Choroid plexus epithelial cell (primary cell): ENCODE measurements at regions not wholly inside any gene's neighbourhood (a gene's known extent, or its start where the extent isn't known, plus 50 kb on each side); places are given as distances from the start of the nearest gene placed in this dataset.

ENCODE experiments used
- DNase-seq: peaks from one replicate; pipeline ENCODE4 v3.0.0-alpha.2; 2010; ENCODE audit warnings: low read depth
- H3K4me3 ChIP-seq: 2 replicates; pipeline ENCODE4 v1.5.1; 2011; ENCODE audit warnings: low read depth, mild to moderate bottlenecking, control low read depth, low read length, moderate library complexity
- CTCF ChIP-seq: conservative IDR thresholded peaks from 2 replicates; pipeline ENCODE4 v1.5.1; 2011; ENCODE audit warnings: low read depth, mild to moderate bottlenecking, control low read depth, inconsistent platforms, low read length, moderate library complexity

DNA sequence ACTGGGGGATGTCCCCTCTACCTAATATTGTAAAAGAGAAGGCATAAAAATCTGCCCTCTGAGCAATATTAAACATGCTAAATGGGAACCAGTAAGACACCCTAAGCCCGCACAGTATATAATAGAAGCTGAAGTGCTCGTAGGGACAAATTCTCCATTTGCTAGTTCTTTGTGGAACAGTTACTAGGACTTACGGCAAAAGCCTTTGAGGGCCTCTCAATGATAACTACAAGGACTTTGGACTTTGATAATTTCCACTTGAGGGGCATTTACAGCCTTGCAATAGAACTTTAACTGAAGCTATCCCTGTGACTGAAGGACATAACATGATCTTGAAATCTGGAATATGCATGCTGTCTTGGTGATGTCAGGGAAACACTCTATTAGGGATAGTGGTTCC is 111.5 kb upstream of the IFNG-AS1 start:
- TF ChIP-seq CTCF = no peak
- H3K4me3 ChIP-seq = no peak overlapping the region
- DNase-seq = no peak

- no peak for TF ChIP-seq CTCF
- DNase-seq = no peak
- H3K4me3 ChIP-seq = no peak overlapping the region
Observed at GRCh38 chr12:67879937-67880336, 109.3 kb upstream of the IFNG-AS1 start.

- DNase-seq = no peak
- no peak overlapping the region for H3K4me3 ChIP-seq
- TF ChIP-seq CTCF = no peak
Observed at GRCh38 chr12:67881565-67881964, 107.7 kb upstream of the IFNG-AS1 start.

DNA sequence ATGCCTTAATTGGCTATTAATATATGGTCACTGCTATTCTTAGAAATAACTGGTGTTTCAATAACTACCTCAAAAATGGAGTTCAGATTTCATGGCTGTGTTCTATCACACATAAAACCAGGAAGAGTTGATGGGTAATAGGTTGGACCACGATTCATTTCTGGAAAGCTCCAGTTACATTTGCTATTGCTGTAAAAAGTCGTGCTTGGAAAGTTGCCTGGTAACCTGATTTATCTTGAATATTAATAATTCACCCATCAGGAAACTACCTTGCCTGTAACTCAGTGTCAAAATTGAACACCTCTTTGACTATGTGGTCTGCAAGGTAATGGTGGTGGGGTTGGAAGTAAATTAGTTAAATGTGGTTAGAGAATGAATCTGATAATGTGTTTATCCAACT is 104.7 kb upstream of the IFNG-AS1 start:
- no peak for DNase-seq
- TF ChIP-seq CTCF = no peak
- H3K4me3 ChIP-seq = no peak overlapping the region

- no peak for TF ChIP-seq CTCF
- DNase-seq = no peak
- no peak overlapping the region for H3K4me3 ChIP-seq
Observed at GRCh38 chr12:67885375-67886169, 103.7 kb upstream of the IFNG-AS1 start.

DNA sequence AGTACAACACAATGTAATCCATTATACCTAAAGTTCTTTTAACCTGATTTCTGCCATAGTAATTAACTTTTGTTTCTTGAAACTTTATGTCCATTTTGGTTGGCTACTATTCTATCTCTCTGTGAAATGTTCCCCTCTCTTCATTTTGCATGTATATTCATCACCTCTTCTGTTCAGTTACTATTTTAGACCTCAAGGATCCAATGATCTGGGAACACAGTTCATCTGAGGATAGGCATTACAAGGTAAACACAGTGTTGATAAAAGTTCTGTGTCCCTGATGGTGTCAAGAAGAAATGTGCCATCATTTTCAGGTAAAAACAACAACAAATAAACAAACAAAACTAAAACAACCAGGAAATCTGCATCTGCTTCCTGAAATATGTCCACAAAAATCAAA is 102.2 kb upstream of the IFNG-AS1 start:
- H3K4me3 ChIP-seq = no peak overlapping the region
- TF ChIP-seq CTCF = no peak
- DNase-seq = no peak

- no peak for DNase-seq
- no peak overlapping the region for H3K4me3 ChIP-seq
- TF ChIP-seq CTCF = no peak
Observed at GRCh38 chr12:67889931-67890330, 99.3 kb upstream of the IFNG-AS1 start.
